Sciatic nerve (tissue), 2 donors: ENCODE measurements at regions not wholly inside any gene's neighbourhood (a gene's known extent, or its start where the extent isn't known, plus 50 kb on each side); places are given as distances from the start of the nearest gene placed in this dataset.

ENCODE experiments used
- ATAC-seq: fragments of 200-7000 bp; cut with Tn5 transposase; one replicate; pipeline ENCODE4 v1.9.1; 2020; ENCODE audit warnings: mild to moderate bottlenecking, moderate library complexity
- DNase-seq: peaks from one replicate; pipeline ENCODE4 v3.0.0-alpha.2; 2020; ENCODE audit warnings: low spot score
- intact Hi-C: fragments of 100-400 bp; cut with DNase I; formaldehyde crosslinking; loops from one replicate; pipeline ENCODE4 v1.14.2; 2022
- donor health status: DM: no; HTN: no; CAD: no.
- donor health status: DM: no; HTN: no; CAD: no.

DNA sequence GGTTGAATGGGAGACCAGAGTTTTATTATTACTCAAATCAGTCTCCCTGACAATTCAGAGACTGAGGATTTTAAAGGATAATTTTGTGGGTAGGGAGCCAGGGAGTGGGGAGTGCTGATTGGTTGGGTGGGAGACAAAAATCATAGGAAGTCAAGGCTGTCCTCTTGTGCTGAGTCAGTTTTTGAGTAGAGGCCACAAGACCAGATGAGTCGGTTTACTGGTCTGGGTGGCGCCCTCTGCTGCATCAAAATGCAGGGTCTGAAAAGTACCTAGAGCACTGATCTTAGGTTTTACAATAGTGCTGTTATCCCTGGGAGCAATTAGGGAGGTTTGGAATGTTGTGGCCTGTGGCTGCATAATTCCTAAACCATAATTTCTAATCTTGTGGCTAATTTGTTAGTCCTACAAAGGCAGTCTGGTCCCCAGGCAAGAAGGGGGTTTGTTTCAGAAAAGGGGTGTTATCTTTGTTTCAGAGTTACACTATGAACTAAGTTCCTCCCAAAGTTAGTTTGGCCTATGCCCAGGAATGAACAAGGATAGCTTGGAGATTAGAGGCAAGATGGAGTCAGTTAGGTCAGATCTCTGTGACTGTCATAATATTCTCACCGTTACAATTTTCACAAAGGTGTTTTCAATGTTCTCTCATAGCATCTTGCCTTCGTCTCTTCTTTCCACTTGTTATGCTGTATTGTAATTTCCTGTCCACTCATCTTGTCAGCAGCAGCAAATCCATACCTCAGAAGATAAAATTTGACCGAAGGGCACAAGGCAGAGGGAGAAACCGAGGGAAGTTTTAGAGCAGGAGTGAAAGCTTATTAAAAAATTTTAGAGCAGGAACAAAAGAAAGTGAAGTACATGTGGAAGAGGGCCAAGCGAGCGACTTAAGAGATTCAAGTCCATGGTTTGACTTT, 59.2 kb upstream of the CLINT1 start:
- intact Hi-C loops = no loop called here
- DNase-seq = peak; percentile 78
- peak; percentile 63 for ATAC-seq

- no peak for ATAC-seq
These were observed 58.5 kb upstream of the CLINT1 start for GRCh38 chr5:157917491-157917890.

GRCh38 chr5:157915638-157916037, 56.7 kb upstream of the CLINT1 start:
- intact Hi-C loops = no loop called here
- DNase-seq (peak; percentile 86), ATAC-seq (peak; percentile 94)

More at GRCh38 chr5:157917491-157917890, 58.5 kb upstream of the CLINT1 start:
- intact Hi-C loops = no loop called here
- no peak for DNase-seq

DNA sequence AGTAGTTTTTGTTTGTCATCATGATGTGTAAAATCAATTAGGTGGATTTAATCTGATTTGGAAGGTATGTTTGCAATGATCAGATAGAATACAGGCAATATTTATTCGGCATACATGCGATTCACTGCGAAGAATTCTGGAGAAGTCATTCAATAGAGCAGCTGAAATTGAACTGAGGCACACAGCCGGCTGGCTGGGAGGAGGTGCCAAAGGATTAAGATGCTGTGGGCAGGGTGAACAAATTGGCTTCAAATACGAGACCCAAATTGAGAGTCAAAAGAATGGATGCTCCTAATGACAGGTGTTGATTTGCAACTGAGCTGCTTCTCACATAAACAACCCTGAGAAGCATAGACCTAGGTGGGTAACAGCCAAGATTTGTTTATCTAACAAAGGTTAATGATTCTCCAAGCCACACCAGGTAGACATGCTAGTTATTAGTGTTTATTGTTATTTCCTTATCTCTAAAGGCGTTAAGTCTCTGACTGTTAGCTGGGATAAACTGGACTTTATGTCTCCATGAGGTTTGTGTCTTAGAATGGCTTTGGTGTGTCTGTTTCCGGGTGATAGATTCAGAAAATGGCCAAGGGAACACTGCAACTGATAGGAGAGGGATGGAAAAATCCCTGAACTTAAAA, 55.3 kb upstream of the CLINT1 start:
- intact Hi-C loops = no loop called here
- DNase-seq (no peak), ATAC-seq (no peak)

DNA sequence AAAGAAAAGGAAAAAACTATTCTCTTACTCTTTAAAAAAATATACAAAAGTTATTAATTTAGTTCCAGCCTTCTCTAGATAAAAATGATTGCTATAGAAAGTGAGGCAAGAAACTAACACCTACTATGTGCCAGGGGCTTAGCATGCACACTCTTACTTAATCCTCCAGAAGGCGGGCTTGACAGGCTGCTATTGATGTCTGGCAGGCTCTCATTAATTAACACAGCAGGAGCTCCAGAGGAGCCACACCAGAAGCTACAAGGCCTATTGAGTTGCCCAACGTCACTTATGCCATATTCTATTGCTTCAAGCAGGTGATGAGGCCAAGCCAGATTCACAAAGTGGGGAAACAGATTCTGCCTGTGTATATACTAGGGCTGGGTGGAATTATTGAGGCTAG, 54.6 kb upstream of the CLINT1 start:
- ATAC-seq = no peak
- intact Hi-C loops = no loop called here

DNA sequence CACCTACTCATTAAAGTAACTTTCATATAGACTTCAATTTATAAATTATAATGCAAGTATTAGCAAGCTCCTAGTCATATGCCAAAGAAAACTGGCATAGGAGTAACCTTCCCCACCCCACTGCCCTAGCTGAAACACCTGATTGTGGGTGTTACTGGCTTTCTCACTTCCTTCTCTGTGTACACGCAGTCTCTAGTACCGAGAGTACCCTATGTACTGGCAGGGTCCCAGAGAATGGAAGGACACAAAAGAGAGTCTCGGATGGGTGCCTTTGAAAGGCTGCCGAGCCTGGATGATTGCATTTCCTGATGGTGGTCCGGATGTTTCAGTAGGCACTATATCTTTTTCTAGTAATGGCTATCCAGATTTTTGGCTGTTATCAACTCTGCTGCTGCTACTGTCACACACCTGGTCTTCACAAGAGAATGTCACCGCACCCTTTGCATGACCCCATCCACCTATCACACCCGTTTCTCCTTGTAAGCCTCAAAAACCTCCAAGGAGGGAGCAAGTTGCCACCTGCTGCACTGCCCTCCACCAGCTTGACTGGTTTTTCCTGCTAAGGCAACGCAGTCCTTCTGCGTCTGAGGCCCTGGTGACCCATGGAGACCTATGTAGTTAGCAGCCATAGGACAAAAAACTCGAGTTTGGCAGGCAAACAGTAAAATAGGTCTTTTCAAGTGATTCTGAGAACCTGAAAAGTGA, 53.8 kb upstream of the CLINT1 start:
- DNase-seq (no peak), ATAC-seq (no peak)
- intact Hi-C loops = no loop called here

More for the DNA sequence above, 54.6 kb upstream of the CLINT1 start:
- no peak for DNase-seq

GRCh38 chr5:157911568-157911967, 52.6 kb upstream of the CLINT1 start:
- intact Hi-C loops = no loop called here
- DNase-seq (no peak), ATAC-seq (no peak)
